Sigmoid colon (tissue), 6 donors: ENCODE measurements at regions not wholly inside any gene's neighbourhood (a gene's known extent, or its start where the extent isn't known, plus 50 kb on each side); places are given as distances from the start of the nearest gene placed in this dataset.

Source experiments
- DNase-seq: peaks from one replicate; pipeline ENCODE4 v3.0.0-alpha.2; 2019
- H3K27ac ChIP-seq, 4 donors: fragments of 200-600 bp; sonication (generic); one replicate each; pipeline ENCODE4 v1.5.1; 2016 to 2019; ENCODE audit warnings: mild to moderate bottlenecking in 1 of 4
- H3K27me3 ChIP-seq, 3 donors: fragments of 200-600 bp; sonication (generic); one replicate each; pipeline ENCODE4 v1.5.1; 2019; ENCODE audit warnings: mild to moderate bottlenecking in 1 of 3
- H3K36me3 ChIP-seq, 4 donors: fragments of 200-600 bp; sonication (generic); one replicate each; pipeline ENCODE4 v1.5.1; 2016 to 2019
- H3K4me1 ChIP-seq, 4 donors: fragments of 200-600 bp; sonication (generic); one replicate each; pipeline ENCODE4 v1.5.1; 2017 to 2019
- H3K4me3 ChIP-seq, 4 donors: fragments of 200-600 bp; sonication (generic); one replicate each; pipeline ENCODE4 v1.5.1; 2017 to 2019; ENCODE audit warnings: mild to moderate bottlenecking in 2 of 4, moderate library complexity in 1 of 4
- H3K9me3 ChIP-seq, 4 donors: fragments of 200-600 bp in 3 of 4; sonication (generic) in 3 of 4; one replicate each; pipeline versions ENCODE4 v1.5.1 to v1.6.1; 2013 to 2019
- CTCF ChIP-seq, 4 experiments: fragments of 450-650 bp in 3 of 4; fragments of 200-600 bp in 1 of 4; IDR thresholded peaks; one replicate each; pipeline ENCODE4 v1.5.1; 2016 to 2019; ENCODE audit warnings: antibody characterized with exemption in 4 of 4, mild to moderate bottlenecking in 3 of 4, moderate library complexity in 2 of 4
- EP300 ChIP-seq, 4 donors: sonication (generic); formaldehyde crosslinking; IDR thresholded peaks; one replicate each; pipeline ENCODE4 v1.6.1; 2017; ENCODE audit warnings: antibody characterized with exemption in 4 of 4
- POLR2A ChIP-seq, 2 donors: fragments of 450-650 bp; IDR thresholded peaks; one replicate each; pipeline ENCODE4 v1.6.1; 2016; ENCODE audit warnings: antibody characterized with exemption in 2 of 2, mild to moderate bottlenecking in 2 of 2, moderate library complexity in 2 of 2
- POLR2AphosphoS5 ChIP-seq, 4 donors: sonication (generic); formaldehyde crosslinking; IDR thresholded peaks; one replicate each; pipeline ENCODE4 v1.6.1; 2017; ENCODE audit warnings: antibody characterized with exemption in 4 of 4
- WGBS, 2 donors: extraction: QIAGEN DNeasy Blood & Tissue Kit; methylation state at CpG; one replicate each; pipeline ENCODE4 v1.1.7; 2013; 5-methylcytosine and 5-hydroxymethylcytosine counted together
- intact Hi-C: fragments of 100-400 bp; cut with DNase I; formaldehyde crosslinking; loops from one replicate; pipeline ENCODE4 v1.15.1; 2023
- donor health status: healthy with polysubstance abuse.
- donor health status: healthy.

- intact Hi-C loops: no loop called here
- 63 to 76% methylated on average over 5 of the region's 5 CpGs for WGBS, 2 donors
- H3K36me3 ChIP-seq: no peaks in the 10 kb centered on the region
- H3K27me3 ChIP-seq: no peaks in the 10 kb centered on the region
- TF ChIP-seq POLR2A (IDR thresholded peaks at IDR 0.05) (no peak), POLR2AphosphoS5 (IDR thresholded peaks at IDR 0.05) (no peak), CTCF (IDR thresholded peaks at IDR 0.05) (no peak), EP300 (IDR thresholded peaks at IDR 0.05) (no peak)
- no peak for DNase-seq
- H3K27ac ChIP-seq: no peak overlapping the region
- H3K4me3 ChIP-seq: no peak overlapping the region
- peaks cover 0 to 2% (median 0%) of the 10 kb centered on the region in 4 donors for H3K9me3 ChIP-seq
- no peaks in the 10 kb centered on the region for H3K4me1 ChIP-seq
These were observed 211.2 kb downstream of the CDC5L start for GRCh38 chr6:44598679-44599078.

GRCh38 chr6:44599672-44600071 lies 212.2 kb downstream of the CDC5L start:
- no peak for DNase-seq
- TF ChIP-seq POLR2AphosphoS5 (IDR thresholded peaks at IDR 0.05) (no peak), EP300 (IDR thresholded peaks at IDR 0.05) (no peak), POLR2A (IDR thresholded peaks at IDR 0.05) (no peak), CTCF (IDR thresholded peaks at IDR 0.05) (no peak)
- Histone ChIP-seq H3K4me1 (no peaks in the 10 kb centered on the region), H3K36me3 (no peaks in the 10 kb centered on the region), H3K4me3 (no peak overlapping the region), H3K27me3 (no peaks in the 10 kb centered on the region), H3K27ac (no peak overlapping the region), H3K9me3 (peaks cover 0 to 2% (median 0%) of the 10 kb centered on the region in 4 donors)
- intact Hi-C loops: no loop called here
- 78 to 88% methylated on average over 3 of the region's 3 CpGs for WGBS, 2 donors

GRCh38 chr6:44603044-44603686 lies 215.7 kb downstream of the CDC5L start:
- Histone ChIP-seq H3K9me3 (no peaks in the 10 kb centered on the region), H3K27ac (no peak overlapping the region), H3K36me3 (no peaks in the 10 kb centered on the region), H3K27me3 (no peaks in the 10 kb centered on the region), H3K4me1 (no peaks in the 10 kb centered on the region), H3K4me3 (no peak overlapping the region)
- TF ChIP-seq EP300 (IDR thresholded peaks at IDR 0.05) (no peak), POLR2A (IDR thresholded peaks at IDR 0.05) (no peak), CTCF (IDR thresholded peaks at IDR 0.05) (no peak), POLR2AphosphoS5 (IDR thresholded peaks at IDR 0.05) (no peak)
- WGBS, 2 donors: 82 to 83% methylated on average over 9 of the region's 9 CpGs
- DNase-seq: no peak
- intact Hi-C loops: no loop called here

- Histone ChIP-seq H3K27ac (no peak overlapping the region), H3K27me3 (no peaks in the 10 kb centered on the region), H3K9me3 (no peaks in the 10 kb centered on the region), H3K4me1 (no peaks in the 10 kb centered on the region), H3K36me3 (no peaks in the 10 kb centered on the region), H3K4me3 (no peak overlapping the region)
- DNase-seq: no peak
- TF ChIP-seq POLR2AphosphoS5 (IDR thresholded peaks at IDR 0.05): no peak
- intact Hi-C loops: no loop called here
- WGBS, 2 donors: 88 to 91% methylated on average over 8 of the region's 8 CpGs
These were observed 219.0 kb downstream of the CDC5L start for GRCh38 chr6:44606504-44606903.

GRCh38 chr6:44606976-44607375 lies 219.5 kb downstream of the CDC5L start:
- no peak overlapping the region for H3K27ac ChIP-seq
- no peak for DNase-seq
- H3K36me3 ChIP-seq: no peaks in the 10 kb centered on the region
- H3K9me3 ChIP-seq: no peaks in the 10 kb centered on the region
- 77 to 78% methylated on average over 6 of the region's 6 CpGs for WGBS, 2 donors
- no peaks in the 10 kb centered on the region for H3K4me1 ChIP-seq
- intact Hi-C loops: no loop called here
- TF ChIP-seq POLR2AphosphoS5 (IDR thresholded peaks at IDR 0.05) (no peak), EP300 (IDR thresholded peaks at IDR 0.05) (no peak), POLR2A (IDR thresholded peaks at IDR 0.05) (no peak), CTCF (IDR thresholded peaks at IDR 0.05) (no peak)
- no peaks in the 10 kb centered on the region for H3K27me3 ChIP-seq
- no peak overlapping the region for H3K4me3 ChIP-seq
